ENCODE measurements at regions not wholly inside any gene's neighbourhood (a gene's known extent, or its start where the extent isn't known, plus 50 kb on each side); places are given as distances from the start of the nearest gene placed in this dataset.

- in situ Hi-C loops (cut with MboI) (no loop called here), intact Hi-C loops (cut with micrococcal nuclease; ENCODE audit: unreplicated experiment) (no loop called here)
- no peak overlapping the region for H3K27ac ChIP-seq (ENCODE audit: control insufficient read depth, insufficient read depth)
- POLR2A ChIA-PET: no interaction called here
- FAIRE-seq (no peak), DNase-seq (ENCODE audit: low read depth, low spot score) (no peak), ATAC-seq (no peak)
- no peaks in the 10 kb centered on the region for H3K79me2 ChIP-seq (ENCODE audit: control insufficient read depth, insufficient read depth, low read length)
- H3K4me2 ChIP-seq (ENCODE audit: control insufficient read depth, insufficient read depth): no peak overlapping the region
- no peaks in the 10 kb centered on the region for H4K20me1 ChIP-seq (ENCODE audit: control insufficient read depth, insufficient read depth)
- SMC1A ChIA-PET (ENCODE audit: uncharacterized antibody, unreplicated experiment): no interaction called here
- no peak overlapping the region for H3K4me3 ChIP-seq
- 0% methylated on average over 1 of the region's 1 CpG for WGBS (ENCODE audit: insufficient coverage, insufficient replicate concordance, low lambda C conversion rate, missing lambda C conversion rate)
- H2AFZ ChIP-seq (ENCODE audit: control insufficient read depth, low read depth, low read length): no peak overlapping the region
- no peaks in the 10 kb centered on the region for H3K36me3 ChIP-seq (ENCODE audit: control insufficient read depth in 2 of 2, insufficient read depth in 2 of 2, low read length in 1 of 2)
- no peaks in the 10 kb centered on the region for H3K27me3 ChIP-seq (replicated peaks in 1 of 2; ENCODE audit: control insufficient read depth in 2 of 2, insufficient read depth in 2 of 2, low read length in 1 of 2)
- BruUV-seq (replicated peaks): no TSS peak
- RAD21 ChIA-PET (ENCODE audit: unreplicated experiment): no interaction called here
- CTCF ChIA-PET: no interaction called here
- H3K9ac ChIP-seq (ENCODE audit: control insufficient read depth, insufficient read depth, low read length): no peak overlapping the region
- no peaks in the 10 kb centered on the region for H3K4me1 ChIP-seq (ENCODE audit: control insufficient read depth, insufficient read depth, low read length)
- no peaks in the 10 kb centered on the region for H3K9me3 ChIP-seq (replicated peaks; ENCODE audit: control insufficient read depth, insufficient read depth, low read length)
- no peak for TF ChIP-seq CBX3 (IDR thresholded peaks at IDR 0.05; ENCODE audit: borderline replicate concordance, low read depth)
- TF ChIP-seq BCL11A (IDR thresholded peaks at IDR 0.05; ENCODE audit: low read depth, low read length): no peak
- no peak for TF ChIP-seq ZNF687 (IDR thresholded peaks at IDR 0.05)
- TF ChIP-seq IRF5 (IDR thresholded peaks at IDR 0.05; ENCODE audit: borderline replicate concordance): no peak
- TF ChIP-seq CEBPB (IDR thresholded peaks at IDR 0.05; ENCODE audit: borderline replicate concordance in 1 of 2, low read depth in 2 of 2, low read length in 2 of 2): no peak
- no peak for TF ChIP-seq IRF4 (IDR thresholded peaks at IDR 0.05; ENCODE audit: low read depth, low read length)
- TF ChIP-seq ZSCAN29 (IDR thresholded peaks at IDR 0.05): no peak
- TF ChIP-seq ZNF622 (IDR thresholded peaks at IDR 0.05): no peak
- no peak for TF ChIP-seq YY1 (IDR thresholded peaks at IDR 0.05; ENCODE audit: low read depth, low read length)
- no peak for TF ChIP-seq ZBTB33 (IDR thresholded peaks at IDR 0.05)
- TF ChIP-seq MTA2 (IDR thresholded peaks at IDR 0.05; ENCODE audit: low read depth): no peak
- TF ChIP-seq BCLAF1 (IDR thresholded peaks at IDR 0.05): no peak
- TF ChIP-seq ATF2 (IDR thresholded peaks at IDR 0.05; ENCODE audit: low read length): no peak
- TF ChIP-seq TAF1 (IDR thresholded peaks at IDR 0.05; ENCODE audit: borderline replicate concordance, low read depth, low read length): no peak
- no peak for TF ChIP-seq SMAD1 (IDR thresholded peaks at IDR 0.05; ENCODE audit: low read depth, partially characterized antibody)
Measured at GRCh38 chr11:37456746-37457145, 858.7 kb upstream of the RAG2 start.

Measured in GM12878 (cell line).